ENCODE measurements at regions not wholly inside any gene's neighbourhood (a gene's known extent, or its start where the extent isn't known, plus 50 kb on each side); places are given as distances from the start of the nearest gene placed in this dataset.

DNA sequence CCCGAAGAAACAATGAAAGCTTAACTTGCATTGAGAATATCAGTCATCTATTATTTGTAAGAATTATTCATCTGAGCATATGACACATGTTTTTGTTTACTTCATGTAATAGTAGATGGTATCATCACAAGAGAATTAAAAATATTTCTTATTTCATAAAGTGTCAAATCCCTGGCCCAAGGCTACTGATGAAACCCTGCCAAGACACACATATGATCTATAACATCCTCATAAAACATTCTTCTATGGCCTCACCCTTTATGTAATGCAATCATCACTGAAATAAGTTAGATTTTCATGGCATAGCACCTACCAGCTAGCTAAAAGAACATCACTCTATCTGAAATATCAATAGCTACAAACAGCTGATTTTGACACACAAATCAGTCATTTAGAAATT is 385.6 kb upstream of the PHF14 start:
- FAIRE-seq = no peak
- no peak overlapping the region for H3K4me3 ChIP-seq (ENCODE audit: low read depth, low read length)
- peak; percentile 40 for DNase-seq (ENCODE audit: low read depth)
- H3K36me3 ChIP-seq (ENCODE audit: control insufficient read depth, insufficient read depth, low read length) = no peaks in the 10 kb centered on the region
- TF ChIP-seq, protein P1, sequence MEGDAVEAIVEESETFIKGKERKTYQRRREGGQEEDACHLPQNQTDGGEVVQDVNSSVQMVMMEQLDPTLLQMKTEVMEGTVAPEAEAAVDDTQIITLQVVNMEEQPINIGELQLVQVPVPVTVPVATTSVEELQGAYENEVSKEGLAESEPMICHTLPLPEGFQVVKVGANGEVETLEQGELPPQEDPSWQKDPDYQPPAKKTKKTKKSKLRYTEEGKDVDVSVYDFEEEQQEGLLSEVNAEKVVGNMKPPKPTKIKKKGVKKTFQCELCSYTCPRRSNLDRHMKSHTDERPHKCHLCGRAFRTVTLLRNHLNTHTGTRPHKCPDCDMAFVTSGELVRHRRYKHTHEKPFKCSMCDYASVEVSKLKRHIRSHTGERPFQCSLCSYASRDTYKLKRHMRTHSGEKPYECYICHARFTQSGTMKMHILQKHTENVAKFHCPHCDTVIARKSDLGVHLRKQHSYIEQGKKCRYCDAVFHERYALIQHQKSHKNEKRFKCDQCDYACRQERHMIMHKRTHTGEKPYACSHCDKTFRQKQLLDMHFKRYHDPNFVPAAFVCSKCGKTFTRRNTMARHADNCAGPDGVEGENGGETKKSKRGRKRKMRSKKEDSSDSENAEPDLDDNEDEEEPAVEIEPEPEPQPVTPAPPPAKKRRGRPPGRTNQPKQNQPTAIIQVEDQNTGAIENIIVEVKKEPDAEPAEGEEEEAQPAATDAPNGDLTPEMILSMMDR (IDR thresholded peaks at IDR 0.05; ENCODE audit: insufficient read depth, low read length, severe bottlenecking) = no peak
- no peaks in the 10 kb centered on the region for H3K27me3 ChIP-seq (ENCODE audit: control insufficient read depth, insufficient read depth, low read length)

DNA sequence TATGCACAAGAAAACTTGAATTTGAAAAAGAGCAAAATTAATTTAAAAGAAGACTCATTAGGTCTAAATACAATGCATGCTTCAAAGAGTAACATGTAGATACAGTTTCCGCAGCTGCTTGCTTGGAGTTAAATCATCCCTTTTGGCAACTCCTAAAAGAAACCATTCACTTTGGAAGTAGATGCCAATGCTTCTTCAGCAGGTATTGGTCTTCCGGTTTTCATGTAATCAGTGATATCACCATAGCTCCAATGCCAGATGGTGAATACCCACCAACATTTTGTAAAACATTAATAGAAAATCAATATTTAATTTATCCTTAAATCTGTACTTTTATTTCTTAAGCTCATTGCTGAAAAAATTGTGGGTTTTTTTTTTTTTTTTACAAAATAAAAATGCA is 381.1 kb upstream of the PHF14 start:
- no peaks in the 10 kb centered on the region for H3K27me3 ChIP-seq (ENCODE audit: control insufficient read depth, insufficient read depth, low read length)
- H3K36me3 ChIP-seq (ENCODE audit: control insufficient read depth, insufficient read depth, low read length) = no peaks in the 10 kb centered on the region
- FAIRE-seq = no peak
- DNase-seq (ENCODE audit: low read depth) = no peak
- no peak overlapping the region for H3K4me3 ChIP-seq (ENCODE audit: low read depth, low read length)
- TF ChIP-seq, protein P1 (IDR thresholded peaks at IDR 0.05; ENCODE audit: insufficient read depth, low read length, severe bottlenecking) = no peak

DNA sequence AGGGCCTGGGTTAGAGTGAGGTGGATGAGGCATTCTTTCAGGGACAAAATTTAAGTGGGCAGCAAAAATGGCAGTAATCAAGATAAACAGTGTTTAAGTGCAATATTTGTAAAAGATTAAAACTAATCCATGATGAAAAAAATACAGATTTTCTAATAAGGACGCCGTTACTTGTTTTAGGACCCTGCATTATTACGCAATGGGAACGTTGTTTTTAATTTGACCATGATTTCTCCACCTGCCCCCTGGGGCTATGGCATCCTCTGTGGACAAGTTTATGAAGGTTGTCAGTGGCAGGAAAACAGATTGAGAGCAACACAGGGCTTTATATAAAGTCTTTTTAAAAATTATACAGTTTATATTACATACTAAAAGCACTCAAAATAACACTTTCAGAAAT is 380.6 kb upstream of the PHF14 start:
- TF ChIP-seq, protein P1 (IDR thresholded peaks at IDR 0.05; ENCODE audit: insufficient read depth, low read length, severe bottlenecking) = no peak
- no peak for FAIRE-seq

DNA sequence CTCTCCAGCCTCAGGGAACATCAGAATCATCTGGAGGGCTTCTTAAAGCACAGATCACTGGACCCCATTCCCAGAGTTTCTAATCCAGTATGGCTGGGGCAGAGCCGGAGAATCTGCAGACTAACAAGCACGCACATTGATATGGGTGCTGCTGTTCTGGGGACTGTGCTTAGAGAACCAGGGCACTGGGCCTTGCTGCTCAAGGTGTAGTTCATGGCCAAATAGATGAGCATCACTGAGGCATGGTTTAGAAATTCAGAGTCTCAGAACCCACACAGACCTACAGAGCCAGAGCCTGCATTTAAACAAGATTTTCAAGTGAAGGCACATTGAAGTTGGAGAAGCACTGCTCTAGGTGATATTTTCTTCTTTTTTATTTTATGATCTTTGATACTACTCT is 376.8 kb upstream of the PHF14 start:
- no peaks in the 10 kb centered on the region for H3K27me3 ChIP-seq (ENCODE audit: control insufficient read depth, insufficient read depth, low read length)
- no peak for DNase-seq (ENCODE audit: low read depth)
- H3K4me3 ChIP-seq (ENCODE audit: low read depth, low read length) = no peak overlapping the region
- TF ChIP-seq, protein P1 (IDR thresholded peaks at IDR 0.05; ENCODE audit: insufficient read depth, low read length, severe bottlenecking) = no peak
- H3K36me3 ChIP-seq (ENCODE audit: control insufficient read depth, insufficient read depth, low read length) = no peaks in the 10 kb centered on the region
- FAIRE-seq = no peak

More for the DNA sequence above, 380.6 kb upstream of the PHF14 start:
- no peaks in the 10 kb centered on the region for H3K36me3 ChIP-seq (ENCODE audit: control insufficient read depth, insufficient read depth, low read length)
- DNase-seq (ENCODE audit: low read depth) = no peak
- H3K4me3 ChIP-seq (ENCODE audit: low read depth, low read length) = no peak overlapping the region
- H3K27me3 ChIP-seq (ENCODE audit: control insufficient read depth, insufficient read depth, low read length) = no peaks in the 10 kb centered on the region

DNA sequence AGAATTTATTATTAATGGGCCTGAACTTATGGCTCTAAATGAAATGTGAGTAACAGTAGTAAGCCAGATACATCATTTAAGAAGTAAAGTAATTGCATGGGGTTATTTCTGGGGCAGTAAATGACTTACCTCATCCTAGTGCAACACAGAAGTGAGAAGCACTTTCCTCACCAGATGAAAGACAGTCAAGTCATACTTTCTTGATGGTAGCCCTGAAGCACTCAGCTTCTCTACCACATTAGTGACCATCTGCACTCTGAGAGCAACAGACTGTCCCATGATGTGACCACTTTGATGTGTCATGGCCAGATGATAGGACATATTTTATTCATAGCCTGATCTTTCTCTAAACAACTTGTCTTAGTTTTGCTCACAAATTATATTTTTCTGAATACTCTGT is 369.5 kb upstream of the PHF14 start:
- DNase-seq (ENCODE audit: low read depth) = no peak
- Histone ChIP-seq H3K36me3 (ENCODE audit: control insufficient read depth, insufficient read depth, low read length) (no peaks in the 10 kb centered on the region), H3K27me3 (ENCODE audit: control insufficient read depth, insufficient read depth, low read length) (no peaks in the 10 kb centered on the region), H3K4me3 (ENCODE audit: low read depth, low read length) (no peak overlapping the region)
- no peak for FAIRE-seq
- TF ChIP-seq, protein P1 (IDR thresholded peaks at IDR 0.05; ENCODE audit: insufficient read depth, low read length, severe bottlenecking) = no peak

DNA sequence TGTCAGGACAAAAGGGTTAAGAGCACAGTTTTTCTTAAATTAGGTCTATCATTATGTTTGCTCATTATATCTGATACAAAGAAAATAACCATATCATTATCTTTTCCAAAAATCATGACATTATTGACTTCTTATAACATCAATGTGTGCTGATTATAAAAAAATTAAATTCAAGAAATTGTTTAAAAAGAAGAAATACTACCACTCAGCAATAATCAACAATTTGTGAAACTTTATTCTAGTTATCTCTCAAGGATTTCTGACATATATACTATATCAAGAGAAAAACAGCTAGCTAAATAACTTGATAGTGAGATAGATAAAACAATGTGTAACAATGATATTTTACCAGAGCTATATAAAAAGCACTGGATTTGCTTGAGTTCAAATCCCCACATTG is 360.7 kb upstream of the PHF14 start:
- H3K27me3 ChIP-seq (ENCODE audit: control insufficient read depth, insufficient read depth, low read length) = no peaks in the 10 kb centered on the region
- TF ChIP-seq, protein P1 (IDR thresholded peaks at IDR 0.05; ENCODE audit: insufficient read depth, low read length, severe bottlenecking) = no peak
- no peak overlapping the region for H3K4me3 ChIP-seq (ENCODE audit: low read depth, low read length)
- no peaks in the 10 kb centered on the region for H3K36me3 ChIP-seq (ENCODE audit: control insufficient read depth, insufficient read depth, low read length)
- FAIRE-seq (no peak), DNase-seq (ENCODE audit: low read depth) (no peak)
